NCI-H446 treated with DMSO at 0.1 percent for 48 hours (cell line): ENCODE measurements at regions not wholly inside any gene's neighbourhood (a gene's known extent, or its start where the extent isn't known, plus 50 kb on each side); places are given as distances from the start of the nearest gene placed in this dataset.

Experiments used
- DNase-seq: peaks from one replicate; lab custom pipeline; 2025; lab: John Stamatoyannopoulos, UW

- DNase-seq = no peak
These were observed 53.1 kb upstream of the VSX1 start for GRCh38 chr20:25135031-25135430.

- DNase-seq = no peak
These were observed 54.1 kb upstream of the VSX1 start for GRCh38 chr20:25136056-25136455.

GRCh38 chr20:25136643-25137559, 55.0 kb upstream of the VSX1 start:
- peak; percentile 76 for DNase-seq

DNA sequence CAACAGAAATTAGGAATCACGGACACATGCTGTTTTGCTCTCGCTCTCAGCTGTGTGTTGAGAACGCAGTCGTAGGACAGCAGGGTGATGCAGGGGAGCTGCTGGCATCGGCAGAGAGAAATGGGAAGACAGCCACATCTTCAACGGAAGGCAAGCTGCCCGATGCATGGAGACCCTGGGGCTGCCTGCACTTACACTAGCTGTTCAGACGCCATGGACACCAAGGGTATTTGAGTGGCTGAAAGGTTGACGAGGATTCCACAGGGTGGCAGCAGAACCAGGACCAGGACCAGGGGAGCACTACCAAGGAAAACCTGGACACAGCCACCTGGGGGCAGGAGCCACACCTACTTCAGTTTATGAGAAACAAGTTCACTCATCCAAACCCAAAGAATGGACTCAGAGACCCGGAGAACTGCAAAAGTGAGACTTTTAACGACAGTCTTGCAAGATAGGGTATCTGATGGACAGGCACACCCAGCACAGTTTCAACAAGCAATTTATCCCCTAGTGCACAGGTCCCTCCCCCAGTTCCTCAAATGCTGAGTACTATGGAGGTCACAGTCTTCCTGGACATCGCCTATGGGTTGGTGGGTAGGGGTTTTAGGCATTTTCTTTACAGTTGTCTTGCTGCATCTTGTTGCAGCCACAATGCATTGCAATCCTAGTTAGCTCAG, 56.3 kb upstream of the ENTPD6 start:
- DNase-seq = peak; percentile 58

- DNase-seq = no peak
These were observed 54.5 kb upstream of the ENTPD6 start for GRCh38 chr20:25140968-25141367.

- DNase-seq = no peak
These were observed 53.1 kb upstream of the ENTPD6 start for GRCh38 chr20:25142435-25142834.

DNA sequence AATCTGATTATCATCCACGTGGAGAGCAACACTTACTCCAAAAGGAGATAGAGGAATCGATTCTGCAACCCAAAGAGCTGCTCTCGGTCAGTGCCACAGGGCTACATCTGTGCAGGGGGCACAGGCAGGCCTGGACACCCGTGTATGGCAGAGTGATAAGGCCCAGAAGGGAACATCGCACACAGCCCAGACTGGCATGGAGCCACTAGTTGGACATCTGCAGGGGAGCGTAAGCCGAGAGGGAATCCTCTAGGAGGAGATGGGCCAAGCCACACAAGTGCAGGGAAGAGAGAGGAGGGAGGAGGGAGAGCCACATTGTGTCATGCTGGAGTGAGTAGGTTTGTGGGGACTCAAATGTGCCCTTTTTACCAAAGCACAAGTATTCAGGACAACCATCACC, 50.4 kb upstream of the ENTPD6 start:
- DNase-seq = peak; percentile 34
